ENCODE measurements at regions not wholly inside any gene's neighbourhood (a gene's known extent, or its start where the extent isn't known, plus 50 kb on each side); places are given as distances from the start of the nearest gene placed in this dataset.

- no peak overlapping the region for H3K4me3 ChIP-seq (ENCODE audit: extremely low read depth in 1 of 4, insufficient read depth in 2 of 4, low read depth in 3 of 4, low read length in 4 of 4)
- WGBS, 2 experiments (ENCODE audit: extremely low coverage in 1 of 2, insufficient coverage in 1 of 2, insufficient read length in 1 of 2, insufficient replicate concordance in 2 of 2, low coverage in 1 of 2, low lambda C conversion rate in 2 of 2, missing lambda C conversion rate in 1 of 2) = 77% methylated on average over 5 of the region's 5 CpGs; no CpG with 5 or more reads in 1 of the 2 experiments
- no peak overlapping the region for H2BK15ac ChIP-seq (ENCODE audit: low read length)
- CTCF ChIA-PET (ENCODE audit: partially characterized antibody) = interaction anchor here (1.0 to 2.0 kb wide), 2 partner anchors 10 to 72 kb away, joined by 3 to 5 read pairs; no protein-coding TSS in a partner anchor
- H3K23me2 ChIP-seq (ENCODE audit: low read depth, low read length) = no peaks in the 10 kb centered on the region
- no peaks in the 10 kb centered on the region for H3K4me1 ChIP-seq (replicated peaks in 1 of 4; ENCODE audit: control insufficient read depth in 3 of 4, insufficient read depth in 4 of 4, low read length in 3 of 4)
- H3K56ac ChIP-seq (replicated peaks; ENCODE audit: insufficient read length, low read depth, low read length) = no peak overlapping the region
- H3K23ac ChIP-seq (ENCODE audit: insufficient read length) = no peak overlapping the region
- H4K8ac ChIP-seq (ENCODE audit: extremely low read depth, insufficient read depth, low read length) = no peak overlapping the region
- no peak overlapping the region for H2BK5ac ChIP-seq (ENCODE audit: low read depth, low read length)
- no peak overlapping the region for H3K27ac ChIP-seq (ENCODE audit: low read depth, low read length)
- no peaks in the 10 kb centered on the region for H3K9me3 ChIP-seq (ENCODE audit: insufficient read depth in 2 of 2, low read depth in 1 of 2, low read length in 1 of 2)
- H3K27me3 ChIP-seq (replicated peaks in 1 of 4; ENCODE audit: control insufficient read depth in 3 of 4, extremely low read depth in 1 of 4, insufficient read depth in 3 of 4, low read length in 3 of 4) = peaks cover 0 to 1% (median 0%) of the 10 kb centered on the region in 4 experiments; a peak in 1 of 7 replicates
- H2BK20ac ChIP-seq (ENCODE audit: low read length) = no peak overlapping the region
- no peaks in the 10 kb centered on the region for H3K79me2 ChIP-seq (ENCODE audit: control insufficient read depth in 1 of 2, insufficient read depth in 2 of 2, low read length in 2 of 2)
- no peak for DNase-seq (ENCODE audit: low read depth in 1 of 2, low spot score in 2 of 2)
- no peak overlapping the region for H3K4ac ChIP-seq (replicated peaks; ENCODE audit: insufficient read length, low read depth, low read length)
- H3K18ac ChIP-seq (ENCODE audit: extremely low read depth, low read length) = no peak overlapping the region
- no peak overlapping the region for H4K5ac ChIP-seq (ENCODE audit: insufficient read length, low read depth, low read length)
- H3K36me3 ChIP-seq (ENCODE audit: control insufficient read depth in 2 of 4, insufficient read depth in 4 of 4, low read length in 3 of 4) = no peaks in the 10 kb centered on the region
- no peak overlapping the region for H2BK120ac ChIP-seq (replicated peaks; ENCODE audit: low read depth, low read length)
- H4K20me1 ChIP-seq (replicated peaks in 1 of 2; ENCODE audit: control insufficient read depth in 1 of 2, insufficient read depth in 2 of 2, low read length in 2 of 2) = no peaks in the 10 kb centered on the region
- no peak overlapping the region for H4K91ac ChIP-seq (replicated peaks; ENCODE audit: insufficient read length, low read length)
- H2BK12ac ChIP-seq (ENCODE audit: low read depth, low read length) = no peak overlapping the region
- peak; percentile 39 for FAIRE-seq
- no peak overlapping the region for H3K9ac ChIP-seq (replicated peaks in 1 of 4; ENCODE audit: extremely low read depth in 1 of 4, low read depth in 3 of 4, low read length in 3 of 4)
- TF ChIP-seq CBX8 (IDR thresholded peaks at IDR 0.05; ENCODE audit: borderline replicate concordance, low read depth, low read length) (no peak), CHD1 (IDR thresholded peaks at IDR 0.05; ENCODE audit: low read depth, low read length) (no peak), POLR2A (IDR thresholded peaks at IDR 0.05; ENCODE audit: control extremely low read depth in 1 of 2, low read depth in 2 of 2, low read length in 2 of 2) (no peak)
- no peak overlapping the region for H2AK5ac ChIP-seq (ENCODE audit: low read depth, low read length)
- no peak overlapping the region for H3K4me2 ChIP-seq (ENCODE audit: insufficient read depth in 1 of 2, low read depth in 2 of 2, low read length in 2 of 2)
- H2AFZ ChIP-seq (ENCODE audit: low read length) = no peak overlapping the region
- H3K14ac ChIP-seq (ENCODE audit: insufficient read length) = no peak overlapping the region
- POLR2A ChIA-PET (ENCODE audit: partially characterized antibody) = no interaction called here
- no peaks in the 10 kb centered on the region for H3K79me1 ChIP-seq (ENCODE audit: low read depth, low read length)
These were observed 1111.6 kb upstream of the SORCS1 start for GRCh38 chr10:108275895-108276685.
